HCT116 (cell line): ENCODE measurements at regions not wholly inside any gene's neighbourhood (a gene's known extent, or its start where the extent isn't known, plus 50 kb on each side); places are given as distances from the start of the nearest gene placed in this dataset.

ENCODE experiments used
- CEBPB ChIP-seq: IDR thresholded peaks from 2 replicates; pipeline ENCODE4 v1.6.1; 2012; ENCODE audit warnings: low read depth
- EZH2 ChIP-seq: fragments of 200-600 bp; sonication (generic); IDR thresholded peaks from 2 replicates; pipeline ENCODE4 v1.6.1; 2017; ENCODE audit warnings: antibody characterized with exemption, mixed run types
- EZH2phosphoT487 ChIP-seq: fragments of 200-600 bp; IDR thresholded peaks from 2 replicates; pipeline ENCODE4 v1.6.1; 2018; ENCODE audit warnings: antibody characterized with exemption, borderline replicate concordance
- FOSL1 ChIP-seq: IDR thresholded peaks from 2 replicates; pipeline ENCODE4 v1.6.1; 2012; ENCODE audit warnings: low read depth
- JUND ChIP-seq: IDR thresholded peaks from 2 replicates; pipeline ENCODE4 v1.6.1; 2012
- MAX ChIP-seq: IDR thresholded peaks from 2 replicates; pipeline ENCODE4 v1.6.1; 2012
- POLR2A ChIP-seq: IDR thresholded peaks from 2 replicates; pipeline ENCODE4 v1.7.0; 2011; ENCODE audit warnings: borderline replicate concordance; ENCODE audit not compliant: insufficient read depth, insufficient read length; ENCODE audit errors: extremely low read depth
- POLR2AphosphoS5 ChIP-seq: IDR thresholded peaks from 2 replicates; pipeline ENCODE4 v1.6.1; 2011; ENCODE audit warnings: mild to moderate bottlenecking, low read depth, low read length, moderate library complexity
- RAD21 ChIP-seq: IDR thresholded peaks from 2 replicates; pipeline ENCODE4 v1.6.1; 2012; ENCODE audit warnings: low read depth, mild to moderate bottlenecking
- SIN3A ChIP-seq: IDR thresholded peaks from 2 replicates; pipeline ENCODE4 v1.6.1; 2012; ENCODE audit warnings: low read depth
- TCF7L2 ChIP-seq: IDR thresholded peaks from 2 replicates; pipeline ENCODE4 v1.7.0; 2011; ENCODE audit warnings: borderline replicate concordance, inconsistent platforms; ENCODE audit not compliant: insufficient read depth, insufficient read length; ENCODE audit errors: extremely low read depth
- YY1 ChIP-seq: IDR thresholded peaks from 2 replicates; pipeline ENCODE4 v1.6.1; 2011; ENCODE audit warnings: low read length, low read depth, moderate library complexity, mild to moderate bottlenecking; ENCODE audit not compliant: insufficient replicate concordance; ENCODE audit errors: extremely low read depth
- TF ChIP-seq, protein P1 (sequence below), 3 experiments: fragments of 200-600 bp in 1 of 3; sonication (generic) in 1 of 3; IDR thresholded peaks in 2 of 3; conservative IDR thresholded peaks in 1 of 3; 2 replicates each; pipeline ENCODE4 v1.5.1; 2012 to 2017; ENCODE audit warnings: low read depth in 2 of 3, low read length in 2 of 3, antibody characterized with exemption in 1 of 3, borderline replicate concordance in 1 of 3, control low read depth in 1 of 3, mild to moderate bottlenecking in 1 of 3, mixed read lengths in 1 of 3, mixed run types in 1 of 3, moderate library complexity in 1 of 3; ENCODE audit not compliant: insufficient read depth in 1 of 3
- TF ChIP-seq, protein P2 (sequence below): IDR thresholded peaks from 2 replicates; pipeline ENCODE4 v1.6.1; 2011; ENCODE audit warnings: mild to moderate bottlenecking, low read length, moderate library complexity; ENCODE audit not compliant: insufficient replicate concordance; ENCODE audit errors: extremely low read depth

GRCh38 chr7:119724041-119724792, 548.8 kb upstream of the KCND2 start:
- TF ChIP-seq, protein P1, sequence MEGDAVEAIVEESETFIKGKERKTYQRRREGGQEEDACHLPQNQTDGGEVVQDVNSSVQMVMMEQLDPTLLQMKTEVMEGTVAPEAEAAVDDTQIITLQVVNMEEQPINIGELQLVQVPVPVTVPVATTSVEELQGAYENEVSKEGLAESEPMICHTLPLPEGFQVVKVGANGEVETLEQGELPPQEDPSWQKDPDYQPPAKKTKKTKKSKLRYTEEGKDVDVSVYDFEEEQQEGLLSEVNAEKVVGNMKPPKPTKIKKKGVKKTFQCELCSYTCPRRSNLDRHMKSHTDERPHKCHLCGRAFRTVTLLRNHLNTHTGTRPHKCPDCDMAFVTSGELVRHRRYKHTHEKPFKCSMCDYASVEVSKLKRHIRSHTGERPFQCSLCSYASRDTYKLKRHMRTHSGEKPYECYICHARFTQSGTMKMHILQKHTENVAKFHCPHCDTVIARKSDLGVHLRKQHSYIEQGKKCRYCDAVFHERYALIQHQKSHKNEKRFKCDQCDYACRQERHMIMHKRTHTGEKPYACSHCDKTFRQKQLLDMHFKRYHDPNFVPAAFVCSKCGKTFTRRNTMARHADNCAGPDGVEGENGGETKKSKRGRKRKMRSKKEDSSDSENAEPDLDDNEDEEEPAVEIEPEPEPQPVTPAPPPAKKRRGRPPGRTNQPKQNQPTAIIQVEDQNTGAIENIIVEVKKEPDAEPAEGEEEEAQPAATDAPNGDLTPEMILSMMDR (IDR thresholded peaks at IDR 0.05 in 2 of 3, conservative IDR thresholded peaks at IDR 0.05 in 1 of 3; ENCODE audit: borderline replicate concordance in 1 of 3, insufficient read depth in 1 of 3, low read depth in 2 of 3, low read length in 2 of 3) = no peak
- TF ChIP-seq RAD21 (no peak), FOSL1 (no peak), EZH2 (no peak), POLR2AphosphoS5 (no peak), JUND (no peak), EZH2phosphoT487 (no peak), TCF7L2 (no peak), MAX (no peak), CEBPB (no peak), SIN3A (no peak), POLR2A (no peak), YY1 (no peak)
- TF ChIP-seq, protein P2, sequence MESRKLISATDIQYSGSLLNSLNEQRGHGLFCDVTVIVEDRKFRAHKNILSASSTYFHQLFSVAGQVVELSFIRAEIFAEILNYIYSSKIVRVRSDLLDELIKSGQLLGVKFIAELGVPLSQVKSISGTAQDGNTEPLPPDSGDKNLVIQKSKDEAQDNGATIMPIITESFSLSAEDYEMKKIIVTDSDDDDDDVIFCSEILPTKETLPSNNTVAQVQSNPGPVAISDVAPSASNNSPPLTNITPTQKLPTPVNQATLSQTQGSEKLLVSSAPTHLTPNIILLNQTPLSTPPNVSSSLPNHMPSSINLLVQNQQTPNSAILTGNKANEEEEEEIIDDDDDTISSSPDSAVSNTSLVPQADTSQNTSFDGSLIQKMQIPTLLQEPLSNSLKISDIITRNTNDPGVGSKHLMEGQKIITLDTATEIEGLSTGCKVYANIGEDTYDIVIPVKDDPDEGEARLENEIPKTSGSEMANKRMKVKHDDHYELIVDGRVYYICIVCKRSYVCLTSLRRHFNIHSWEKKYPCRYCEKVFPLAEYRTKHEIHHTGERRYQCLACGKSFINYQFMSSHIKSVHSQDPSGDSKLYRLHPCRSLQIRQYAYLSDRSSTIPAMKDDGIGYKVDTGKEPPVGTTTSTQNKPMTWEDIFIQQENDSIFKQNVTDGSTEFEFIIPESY = no peak
